ENCODE measurements at regions not wholly inside any gene's neighbourhood (a gene's known extent, or its start where the extent isn't known, plus 50 kb on each side); places are given as distances from the start of the nearest gene placed in this dataset.

DNA sequence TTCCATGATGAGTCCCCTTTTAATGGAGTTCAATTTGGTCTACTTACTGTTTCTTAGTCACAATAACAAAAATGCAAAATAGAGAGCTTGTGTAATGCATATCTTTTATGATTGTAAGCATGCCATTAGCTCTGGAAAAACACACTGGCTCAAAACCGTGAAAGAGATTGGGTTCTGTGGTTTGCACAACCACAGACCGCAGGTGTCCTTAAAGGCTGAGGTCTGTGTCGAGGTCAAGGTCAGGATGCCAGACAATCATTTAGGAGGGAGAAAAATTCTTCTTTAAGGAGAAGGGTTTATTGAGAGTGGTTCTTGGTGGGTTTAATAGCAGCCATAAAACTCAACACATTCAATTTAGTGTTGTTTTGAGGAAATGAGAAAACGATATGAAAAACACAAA is 487.2 kb downstream of the GALR1 start:
- no peak for DNase-seq (ENCODE audit: low read depth, low spot score)
- no peaks in the 10 kb centered on the region for H3K36me3 Mint-ChIP-seq (ENCODE audit: low read depth)
- H3K27me3 Mint-ChIP-seq (ENCODE audit: low read depth): peaks cover 4% of the 10 kb centered on the region
- H3K27ac Mint-ChIP-seq (ENCODE audit: unreplicated experiment): no peak overlapping the region
- H3K4me3 Mint-ChIP-seq: no peak overlapping the region
- no peaks in the 10 kb centered on the region for H3K9me3 Mint-ChIP-seq
- peaks cover 18% of the 10 kb centered on the region for H3K4me1 Mint-ChIP-seq
- TF ChIP-seq CTCF (conservative IDR thresholded peaks at IDR 0.05): no peak

DNA sequence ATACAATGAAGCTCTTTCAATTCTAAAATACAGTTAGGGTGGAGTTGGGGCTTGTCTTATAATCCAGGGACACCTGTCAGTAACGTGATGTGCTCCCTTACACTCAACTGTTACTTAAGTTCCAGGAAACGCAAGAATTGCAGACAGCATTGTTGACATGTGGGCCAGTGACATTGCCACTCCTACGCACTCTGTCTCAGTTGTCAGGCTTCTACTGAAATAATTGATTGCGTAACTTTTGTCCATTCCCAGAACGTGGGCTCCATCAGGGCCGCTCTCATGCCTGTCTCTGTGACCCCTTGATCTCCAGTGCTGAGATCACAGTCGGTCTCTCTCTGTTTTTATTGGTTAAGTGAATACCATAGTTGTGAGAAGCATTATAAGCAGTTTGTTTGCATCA is 487.8 kb downstream of the GALR1 start:
- Mint-ChIP-seq H3K27ac (ENCODE audit: unreplicated experiment) (no peak overlapping the region), H3K36me3 (ENCODE audit: low read depth) (no peaks in the 10 kb centered on the region), H3K27me3 (ENCODE audit: low read depth) (peaks cover 4% of the 10 kb centered on the region), H3K4me1 (peaks cover 18% of the 10 kb centered on the region), H3K4me3 (no peak overlapping the region), H3K9me3 (no peaks in the 10 kb centered on the region)
- no peak for TF ChIP-seq CTCF (conservative IDR thresholded peaks at IDR 0.05)
- no peak for DNase-seq (ENCODE audit: low read depth, low spot score)

DNA sequence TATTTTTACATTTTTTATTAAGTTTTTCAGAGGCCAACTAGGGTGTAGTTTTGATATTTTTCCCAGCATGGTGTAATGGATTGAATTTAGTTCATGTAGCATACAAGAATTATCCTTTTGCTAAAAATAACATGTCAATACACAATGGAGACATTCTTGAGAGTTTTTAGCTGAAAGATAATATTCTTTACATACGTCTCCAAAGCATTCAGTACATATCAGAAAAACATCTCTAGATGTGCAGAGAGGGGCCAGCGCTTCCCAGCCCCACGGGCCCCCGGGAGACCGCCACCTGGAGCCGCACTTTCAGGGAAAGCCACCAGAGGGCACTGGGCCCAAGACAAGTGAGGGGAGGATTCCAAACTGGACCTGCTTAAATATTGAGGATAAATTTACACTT is 499.4 kb downstream of the GALR1 start:
- H3K27ac Mint-ChIP-seq (ENCODE audit: unreplicated experiment): no peak overlapping the region
- H3K27me3 Mint-ChIP-seq (ENCODE audit: low read depth): no peaks in the 10 kb centered on the region
- peak; percentile 61 for DNase-seq (ENCODE audit: low read depth, low spot score)
- peaks cover 3% of the 10 kb centered on the region for H3K4me1 Mint-ChIP-seq
- H3K36me3 Mint-ChIP-seq (ENCODE audit: low read depth): no peaks in the 10 kb centered on the region
- H3K9me3 Mint-ChIP-seq: peaks cover 4% of the 10 kb centered on the region
- TF ChIP-seq CTCF (conservative IDR thresholded peaks at IDR 0.05): peak; percentile 74
- H3K4me3 Mint-ChIP-seq: no peak overlapping the region

GRCh38 chr18:77750006-77750405 is 500.4 kb downstream of the GALR1 start:
- no peak for TF ChIP-seq CTCF (conservative IDR thresholded peaks at IDR 0.05)
- Mint-ChIP-seq H3K27ac (ENCODE audit: unreplicated experiment) (no peak overlapping the region), H3K27me3 (ENCODE audit: low read depth) (no peaks in the 10 kb centered on the region), H3K4me1 (peaks cover 8% of the 10 kb centered on the region), H3K36me3 (ENCODE audit: low read depth) (no peaks in the 10 kb centered on the region), H3K4me3 (no peak overlapping the region), H3K9me3 (peaks cover 4% of the 10 kb centered on the region)
- no peak for DNase-seq (ENCODE audit: low read depth, low spot score)

GRCh38 chr18:77754475-77755044 is 504.9 kb downstream of the GALR1 start:
- Mint-ChIP-seq H3K36me3 (ENCODE audit: low read depth) (no peaks in the 10 kb centered on the region), H3K27me3 (ENCODE audit: low read depth) (no peaks in the 10 kb centered on the region), H3K4me1 (peaks cover 8% of the 10 kb centered on the region), H3K9me3 (no peaks in the 10 kb centered on the region), H3K4me3 (no peak overlapping the region), H3K27ac (ENCODE audit: unreplicated experiment) (no peak overlapping the region)
- no peak for TF ChIP-seq CTCF (conservative IDR thresholded peaks at IDR 0.05)
- DNase-seq (ENCODE audit: low read depth, low spot score): no peak

All from neural crest cell (in vitro differentiated cells).